ENCODE measurements at regions not wholly inside any gene's neighbourhood (a gene's known extent, or its start where the extent isn't known, plus 50 kb on each side); places are given as distances from the start of the nearest gene placed in this dataset.

DNA sequence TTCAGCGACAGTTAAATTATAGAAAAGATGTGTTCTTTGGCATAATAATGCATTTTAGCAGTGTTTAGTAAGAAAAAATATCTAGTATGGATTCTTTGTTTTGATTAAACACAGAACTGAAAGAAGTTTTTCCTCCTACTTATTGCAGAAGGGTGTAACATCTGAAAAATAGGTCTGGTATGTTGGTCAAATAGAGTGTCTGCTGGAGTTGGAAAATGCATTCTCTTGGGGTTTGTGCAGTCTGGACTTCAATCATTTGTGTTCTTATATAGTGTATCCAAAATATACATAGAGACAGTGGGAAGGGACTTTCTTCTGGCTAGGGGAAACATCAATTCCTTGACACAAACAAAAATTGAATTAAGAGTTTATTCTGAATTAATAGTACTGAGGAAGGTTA is 132.4 kb upstream of the MAN1A1 start:
- TF ChIP-seq CTCF (conservative IDR thresholded peaks at IDR 0.05; ENCODE audit: low read depth, low read length), result no peak
- no peak for TF ChIP-seq EZH2 (IDR thresholded peaks at IDR 0.05; ENCODE audit: borderline replicate concordance, low read depth, low read length, poor library complexity, severe bottlenecking)
